ENCODE measurements at regions not wholly inside any gene's neighbourhood (a gene's known extent, or its start where the extent isn't known, plus 50 kb on each side); places are given as distances from the start of the nearest gene placed in this dataset.

- CTCF ChIA-PET: no interaction called here
- POLR2A ChIA-PET: no interaction called here
Observed at GRCh38 chr3:148073721-148074456, 623.8 kb upstream of the AGTR1 start.

- ChIA-PET CTCF (no interaction called here), POLR2A (no interaction called here)
Observed at GRCh38 chr3:148074946-148075345, 622.8 kb upstream of the AGTR1 start.

- ChIA-PET CTCF (no interaction called here), POLR2A (no interaction called here)
Observed at GRCh38 chr3:148075771-148076716, 621.7 kb upstream of the AGTR1 start.

GRCh38 chr3:148077318-148077923 lies 620.3 kb upstream of the AGTR1 start:
- CTCF ChIA-PET: no interaction called here
- POLR2A ChIA-PET: no interaction called here

- ChIA-PET POLR2A (no interaction called here), CTCF (no interaction called here)
Observed at GRCh38 chr3:148077965-148078364, 619.7 kb upstream of the AGTR1 start.

GRCh38 chr3:148078658-148079057 lies 619.0 kb upstream of the AGTR1 start:
- CTCF ChIA-PET: no interaction called here
- POLR2A ChIA-PET: no interaction called here

GRCh38 chr3:148079370-148079769 lies 618.3 kb upstream of the AGTR1 start:
- POLR2A ChIA-PET: no interaction called here
- CTCF ChIA-PET: no interaction called here

- CTCF ChIA-PET: no interaction called here
- POLR2A ChIA-PET: no interaction called here
Observed at GRCh38 chr3:148081926-148082325, 615.8 kb upstream of the AGTR1 start.

- ChIA-PET POLR2A (no interaction called here), CTCF (no interaction called here)
Observed at GRCh38 chr3:148082506-148083280, 615.0 kb upstream of the AGTR1 start.

- ChIA-PET POLR2A (no interaction called here), CTCF (no interaction called here)
Observed at GRCh38 chr3:148083526-148084182, 614.0 kb upstream of the AGTR1 start.

GRCh38 chr3:148084931-148085330 lies 612.8 kb upstream of the AGTR1 start:
- CTCF ChIA-PET: no interaction called here
- POLR2A ChIA-PET: no interaction called here

GRCh38 chr3:148087601-148088371 lies 609.9 kb upstream of the AGTR1 start:
- ChIA-PET CTCF (no interaction called here), POLR2A (no interaction called here)

GRCh38 chr3:148089171-148089570 lies 608.5 kb upstream of the AGTR1 start:
- POLR2A ChIA-PET: no interaction called here
- CTCF ChIA-PET: no interaction called here

GRCh38 chr3:148090156-148090555 lies 607.5 kb upstream of the AGTR1 start:
- ChIA-PET POLR2A (no interaction called here), CTCF (no interaction called here)

- ChIA-PET CTCF (no interaction called here), POLR2A (no interaction called here)
Observed at GRCh38 chr3:148092624-148093347, 604.9 kb upstream of the AGTR1 start.

GRCh38 chr3:148093753-148094152 lies 604.0 kb upstream of the AGTR1 start:
- CTCF ChIA-PET: no interaction called here
- POLR2A ChIA-PET: no interaction called here

GRCh38 chr3:148095962-148096361 lies 601.7 kb upstream of the AGTR1 start:
- ChIA-PET CTCF (no interaction called here), POLR2A (no interaction called here)

- ChIA-PET POLR2A (no interaction called here), CTCF (no interaction called here)
Observed at GRCh38 chr3:148100476-148100875, 597.2 kb upstream of the AGTR1 start.

- ChIA-PET CTCF (no interaction called here), POLR2A (no interaction called here)
Observed at GRCh38 chr3:148101061-148101460, 596.6 kb upstream of the AGTR1 start.

All from activated CD8-positive, alpha-beta memory T cell treated with anti-CD3 and anti-CD28 coated beads for 36 hours (primary cell).